HL-60 (cell line): ENCODE measurements at regions not wholly inside any gene's neighbourhood (a gene's known extent, or its start where the extent isn't known, plus 50 kb on each side); places are given as distances from the start of the nearest gene placed in this dataset.

Source experiments
- DNase-seq, 2 experiments: peaks; one replicate each; pipeline ENCODE4 v3.0.0-alpha.2; 2010 to 2020; ENCODE audit warnings: low read depth in 1 of 2, low spot score in 1 of 2
- H3K27ac ChIP-seq: fragments of 250-450 bp; sonication (Bioruptor Pico); replicated peaks from 2 replicates; pipeline ENCODE4 v1.5.1; 2020; ENCODE audit warnings: mild to moderate bottlenecking, moderate library complexity
- H3K27me3 ChIP-seq: fragments of 250-450 bp; sonication (Bioruptor Pico); 2 replicates; pipeline ENCODE4 v1.5.1; 2021; ENCODE audit warnings: mild to moderate bottlenecking, moderate library complexity; ENCODE audit not compliant: insufficient read depth, poor library complexity, severe bottlenecking
- H3K4me3 ChIP-seq: replicated peaks from 2 replicates; pipeline ENCODE4 v1.5.1; 2011; ENCODE audit warnings: mild to moderate bottlenecking, control low read depth, low read length; ENCODE audit not compliant: insufficient read depth
- CTCF ChIP-seq: IDR thresholded peaks from one replicate; pipeline ENCODE4 v1.5.1; 2011; ENCODE audit warnings: low read length, control low read depth, inconsistent platforms; ENCODE audit not compliant: insufficient read depth
- GABPA ChIP-seq: IDR thresholded peaks from 2 replicates; pipeline ENCODE4 v1.6.1; 2012; ENCODE audit warnings: low read depth
- POLR2AphosphoS5 ChIP-seq: IDR thresholded peaks from 2 replicates; pipeline ENCODE4 v1.6.1; 2012; ENCODE audit warnings: low read depth
- REST ChIP-seq: IDR thresholded peaks from 2 replicates; pipeline ENCODE4 v1.6.1; 2012; ENCODE audit warnings: low read depth; ENCODE audit not compliant: insufficient replicate concordance
- SPI1 ChIP-seq: IDR thresholded peaks from 2 replicates; pipeline ENCODE4 v1.6.1; 2012; ENCODE audit warnings: low read depth, mild to moderate bottlenecking, borderline replicate concordance

GRCh38 chr9:71237051-71237450 is 115.6 kb upstream of the TRPM3 start:
- H3K4me3 ChIP-seq: no peak overlapping the region
- TF ChIP-seq CTCF (no peak), POLR2AphosphoS5 (no peak), SPI1 (no peak), REST (no peak), GABPA (no peak)
- H3K27ac ChIP-seq: no peak overlapping the region
- no peaks in the 10 kb centered on the region for H3K27me3 ChIP-seq
- DNase-seq: no peak

- no peak for DNase-seq
- Histone ChIP-seq H3K27ac (no peak overlapping the region), H3K4me3 (no peak overlapping the region), H3K27me3 (no peaks in the 10 kb centered on the region)
- no peak for TF ChIP-seq CTCF
- no peak for TF ChIP-seq GABPA
These were observed 112.2 kb upstream of the TRPM3 start for GRCh38 chr9:71233646-71234045.

GRCh38 chr9:71223953-71224538 is 102.6 kb upstream of the TRPM3 start:
- DNase-seq: no peak
- Histone ChIP-seq H3K27ac (no peak overlapping the region), H3K27me3 (no peaks in the 10 kb centered on the region), H3K4me3 (no peak overlapping the region)
- TF ChIP-seq GABPA: no peak
- TF ChIP-seq SPI1: no peak
- TF ChIP-seq CTCF: no peak
- no peak for TF ChIP-seq POLR2AphosphoS5

GRCh38 chr9:71218774-71219173 is 97.4 kb upstream of the TRPM3 start:
- Histone ChIP-seq H3K27me3 (no peaks in the 10 kb centered on the region), H3K4me3 (no peak overlapping the region), H3K27ac (no peak overlapping the region)
- DNase-seq: no peak
- no peak for TF ChIP-seq POLR2AphosphoS5
- TF ChIP-seq REST: no peak
- TF ChIP-seq GABPA: no peak
- TF ChIP-seq SPI1: no peak
